ENCODE measurements at regions not wholly inside any gene's neighbourhood (a gene's known extent, or its start where the extent isn't known, plus 50 kb on each side); places are given as distances from the start of the nearest gene placed in this dataset.

DNA sequence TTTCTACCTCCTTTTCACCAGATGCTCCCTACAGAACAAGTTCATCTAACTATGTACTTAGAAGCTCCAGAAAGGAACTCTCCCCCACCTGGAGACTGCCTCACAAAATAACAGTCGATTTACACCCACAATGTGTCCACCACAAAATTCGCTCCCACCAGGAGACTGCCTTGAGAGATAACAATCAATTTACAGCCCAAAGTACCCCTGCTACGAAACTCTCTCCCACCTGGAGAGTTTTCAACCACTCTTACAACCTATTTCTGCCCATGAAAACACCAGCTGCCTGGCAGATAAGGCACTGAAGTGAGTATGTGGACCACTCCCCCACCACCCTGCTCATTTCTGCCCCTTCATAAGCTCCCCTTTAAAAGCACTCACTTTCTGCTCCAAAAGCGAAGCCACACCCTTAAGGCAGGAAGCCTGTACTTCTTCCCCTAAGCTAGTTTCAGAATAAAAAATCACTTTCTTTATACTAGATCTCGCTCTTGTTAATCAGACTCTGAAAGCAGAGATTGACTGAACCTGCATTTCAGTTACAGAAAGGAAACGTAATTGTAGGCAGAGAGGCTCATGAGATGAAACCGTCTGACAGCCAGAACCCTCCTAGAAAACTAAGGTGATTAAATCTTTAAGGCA lies 94.4 kb upstream of the RBBP8 start:
- Histone ChIP-seq H3K36me3 (ENCODE audit: low read depth) (no peaks in the 10 kb centered on the region), H3K27ac (ENCODE audit: poor library complexity, severe bottlenecking) (peak overlapping the region; percentile 97), H3K9me3 (ENCODE audit: severe bottlenecking) (no peaks in the 10 kb centered on the region), H3K27me3 (ENCODE audit: insufficient read depth, poor library complexity, severe bottlenecking) (no peaks in the 10 kb centered on the region), H3K4me1 (ENCODE audit: insufficient read depth, poor library complexity, severe bottlenecking) (peaks cover 34% of the 10 kb centered on the region), H3K4me3 (ENCODE audit: severe bottlenecking) (no peak overlapping the region)
- no peak for ATAC-seq (ENCODE audit: low read depth)
- no peak for DNase-seq (ENCODE audit: low spot score)
- TF ChIP-seq, protein P1, sequence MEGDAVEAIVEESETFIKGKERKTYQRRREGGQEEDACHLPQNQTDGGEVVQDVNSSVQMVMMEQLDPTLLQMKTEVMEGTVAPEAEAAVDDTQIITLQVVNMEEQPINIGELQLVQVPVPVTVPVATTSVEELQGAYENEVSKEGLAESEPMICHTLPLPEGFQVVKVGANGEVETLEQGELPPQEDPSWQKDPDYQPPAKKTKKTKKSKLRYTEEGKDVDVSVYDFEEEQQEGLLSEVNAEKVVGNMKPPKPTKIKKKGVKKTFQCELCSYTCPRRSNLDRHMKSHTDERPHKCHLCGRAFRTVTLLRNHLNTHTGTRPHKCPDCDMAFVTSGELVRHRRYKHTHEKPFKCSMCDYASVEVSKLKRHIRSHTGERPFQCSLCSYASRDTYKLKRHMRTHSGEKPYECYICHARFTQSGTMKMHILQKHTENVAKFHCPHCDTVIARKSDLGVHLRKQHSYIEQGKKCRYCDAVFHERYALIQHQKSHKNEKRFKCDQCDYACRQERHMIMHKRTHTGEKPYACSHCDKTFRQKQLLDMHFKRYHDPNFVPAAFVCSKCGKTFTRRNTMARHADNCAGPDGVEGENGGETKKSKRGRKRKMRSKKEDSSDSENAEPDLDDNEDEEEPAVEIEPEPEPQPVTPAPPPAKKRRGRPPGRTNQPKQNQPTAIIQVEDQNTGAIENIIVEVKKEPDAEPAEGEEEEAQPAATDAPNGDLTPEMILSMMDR (IDR thresholded peaks at IDR 0.05; ENCODE audit: poor library complexity, severe bottlenecking), result no peak

DNA sequence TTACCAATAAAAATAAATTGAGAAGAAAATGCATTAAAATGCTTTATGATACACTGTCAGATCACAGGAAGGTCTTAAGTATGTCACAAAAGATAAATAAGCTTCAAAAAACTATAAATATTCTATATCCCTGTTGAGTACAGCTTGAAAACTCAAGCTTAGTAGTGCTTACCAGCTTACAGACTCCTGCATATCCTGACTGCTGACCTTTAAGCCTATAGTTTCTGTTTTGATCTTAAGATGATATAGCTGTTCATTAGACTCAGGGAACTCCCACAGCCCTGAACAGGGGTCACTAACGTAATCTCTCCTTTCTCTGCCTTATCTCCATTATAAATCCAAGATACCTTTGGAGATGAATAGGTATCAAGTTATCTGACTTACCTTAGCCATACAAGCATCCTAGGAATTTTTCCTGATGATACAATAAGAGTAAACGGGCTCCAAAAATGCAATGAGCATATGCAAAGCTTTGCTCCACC lies 93.7 kb upstream of the RBBP8 start:
- Histone ChIP-seq H3K4me3 (ENCODE audit: severe bottlenecking) (no peak overlapping the region), H3K4me1 (ENCODE audit: insufficient read depth, poor library complexity, severe bottlenecking) (peaks cover 41% of the 10 kb centered on the region), H3K27ac (ENCODE audit: poor library complexity, severe bottlenecking) (peak overlapping the region; percentile 97), H3K36me3 (ENCODE audit: low read depth) (no peaks in the 10 kb centered on the region), H3K9me3 (ENCODE audit: severe bottlenecking) (no peaks in the 10 kb centered on the region), H3K27me3 (ENCODE audit: insufficient read depth, poor library complexity, severe bottlenecking) (no peaks in the 10 kb centered on the region)
- TF ChIP-seq, protein P1 (IDR thresholded peaks at IDR 0.05; ENCODE audit: poor library complexity, severe bottlenecking), result no peak
- DNase-seq (ENCODE audit: low spot score) (no peak), ATAC-seq (ENCODE audit: low read depth) (0 out of 3 replicates have a peak, but pooled peaks have one; percentile 20)

DNA sequence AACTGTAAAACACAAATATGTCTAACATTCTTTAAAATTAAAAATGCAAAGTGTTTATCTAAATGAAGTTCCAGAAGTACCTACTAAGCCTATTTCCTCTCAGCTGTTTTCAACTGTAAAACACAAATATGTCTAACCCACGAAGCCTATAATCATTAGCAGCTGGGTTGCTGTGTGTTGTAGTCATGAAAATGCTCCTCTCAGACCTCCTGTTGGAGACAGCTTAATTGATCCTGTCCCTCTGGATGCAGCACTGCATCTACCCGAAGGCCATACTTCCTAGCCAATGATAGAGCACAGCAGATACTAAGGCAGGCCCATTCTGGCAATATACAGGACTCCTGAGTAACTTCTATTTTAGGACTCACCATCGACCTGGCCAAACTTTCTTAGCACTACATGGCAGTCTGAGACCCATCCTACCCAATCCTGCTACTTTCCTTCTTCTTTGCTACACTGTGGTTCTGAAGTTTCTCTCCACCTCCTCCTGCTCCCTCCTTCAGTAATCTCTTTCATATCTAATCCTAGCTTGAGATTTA lies 92.5 kb upstream of the RBBP8 start:
- ATAC-seq (ENCODE audit: low read depth) (no peak), DNase-seq (ENCODE audit: low spot score) (no peak)

DNA sequence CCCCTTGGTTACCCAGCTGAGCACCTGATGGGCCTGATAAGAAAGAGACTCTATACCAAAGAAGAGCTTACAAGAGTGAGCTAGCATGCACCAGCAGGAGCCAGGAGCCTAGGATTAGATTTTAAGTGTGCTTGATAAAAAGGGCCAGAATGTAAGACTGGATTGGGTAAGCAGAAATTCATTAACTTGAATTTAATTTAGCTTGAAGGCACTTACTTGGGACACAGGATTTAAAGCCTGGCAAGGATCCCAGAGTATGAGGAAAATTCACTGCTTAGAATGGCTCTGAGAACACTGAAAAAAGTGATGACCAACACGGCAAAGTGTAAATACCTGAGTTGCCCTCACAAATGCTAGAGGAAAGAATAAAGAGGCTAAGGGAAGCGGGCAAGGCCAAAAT lies 91.3 kb upstream of the RBBP8 start:
- no peaks in the 10 kb centered on the region for H3K9me3 ChIP-seq (ENCODE audit: severe bottlenecking)
- peaks cover 62% of the 10 kb centered on the region for H3K4me1 ChIP-seq (ENCODE audit: insufficient read depth, poor library complexity, severe bottlenecking)
- TF ChIP-seq, protein P1 (IDR thresholded peaks at IDR 0.05; ENCODE audit: poor library complexity, severe bottlenecking), result no peak
- no peak overlapping the region for H3K4me3 ChIP-seq (ENCODE audit: severe bottlenecking)
- H3K36me3 ChIP-seq (ENCODE audit: low read depth), result no peaks in the 10 kb centered on the region
- ATAC-seq (ENCODE audit: low read depth) (peak; percentile 38; the same call in 2 of the 3 replicates), DNase-seq (ENCODE audit: low spot score) (no peak)
- peak overlapping the region; percentile 97 for H3K27ac ChIP-seq (ENCODE audit: poor library complexity, severe bottlenecking)
- H3K27me3 ChIP-seq (ENCODE audit: insufficient read depth, poor library complexity, severe bottlenecking), result no peaks in the 10 kb centered on the region

More for the DNA sequence above, 92.5 kb upstream of the RBBP8 start:
- H3K4me3 ChIP-seq (ENCODE audit: severe bottlenecking), result no peak overlapping the region
- H3K27me3 ChIP-seq (ENCODE audit: insufficient read depth, poor library complexity, severe bottlenecking), result no peaks in the 10 kb centered on the region
- H3K4me1 ChIP-seq (ENCODE audit: insufficient read depth, poor library complexity, severe bottlenecking), result peaks cover 51% of the 10 kb centered on the region
- TF ChIP-seq, protein P1 (IDR thresholded peaks at IDR 0.05; ENCODE audit: poor library complexity, severe bottlenecking), result no peak
- H3K27ac ChIP-seq (ENCODE audit: poor library complexity, severe bottlenecking), result peak overlapping the region; percentile 97
- no peaks in the 10 kb centered on the region for H3K36me3 ChIP-seq (ENCODE audit: low read depth)
- H3K9me3 ChIP-seq (ENCODE audit: severe bottlenecking), result no peaks in the 10 kb centered on the region

DNA sequence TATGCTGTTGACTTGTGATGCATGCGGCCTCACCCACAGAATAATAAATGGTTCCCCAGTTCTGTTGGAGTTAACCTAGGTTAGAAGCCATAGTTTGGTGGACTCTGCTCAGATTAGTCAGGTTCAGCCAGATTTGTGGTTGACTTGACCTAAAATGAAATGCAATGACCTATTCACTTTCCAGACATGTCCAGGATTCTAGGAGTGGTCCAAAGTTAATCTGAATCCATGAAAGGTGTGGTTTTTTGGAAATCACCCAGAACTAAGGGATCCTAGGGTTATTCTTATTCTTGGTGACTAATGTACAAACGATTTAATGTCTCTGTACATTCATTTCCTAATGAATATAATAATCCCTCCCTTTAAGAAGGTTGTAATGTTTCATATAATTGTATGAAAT lies 88.9 kb upstream of the RBBP8 start:
- Histone ChIP-seq H3K27ac (ENCODE audit: poor library complexity, severe bottlenecking) (peak overlapping the region; percentile 97), H3K36me3 (ENCODE audit: low read depth) (no peaks in the 10 kb centered on the region), H3K4me1 (ENCODE audit: insufficient read depth, poor library complexity, severe bottlenecking) (peaks cover 78% of the 10 kb centered on the region), H3K9me3 (ENCODE audit: severe bottlenecking) (no peaks in the 10 kb centered on the region), H3K27me3 (ENCODE audit: insufficient read depth, poor library complexity, severe bottlenecking) (no peaks in the 10 kb centered on the region), H3K4me3 (ENCODE audit: severe bottlenecking) (no peak overlapping the region)
- DNase-seq (ENCODE audit: low spot score), result no peak
- peak; percentile 67 for ATAC-seq (ENCODE audit: low read depth)
- TF ChIP-seq, protein P1 (IDR thresholded peaks at IDR 0.05; ENCODE audit: poor library complexity, severe bottlenecking), result no peak
